ENCODE measurements at regions not wholly inside any gene's neighbourhood (a gene's known extent, or its start where the extent isn't known, plus 50 kb on each side); places are given as distances from the start of the nearest gene placed in this dataset.

- ChIA-PET CTCF (no interaction called here), RAD21 (ENCODE audit: low non-redundant PET in 1 of 2, low total read pairs in 2 of 2, uncharacterized antibody in 2 of 2, unreplicated experiment in 2 of 2) (no interaction called here), POLR2A (no interaction called here)
- no peak overlapping the region for H3K9ac ChIP-seq (ENCODE audit: low read length)
- no peak for ATAC-seq
- H3K4me1 ChIP-seq (ENCODE audit: control insufficient read depth in 1 of 2, insufficient read depth in 2 of 2, low read length in 2 of 2), result no peaks in the 10 kb centered on the region
- no TSS peak for BruUV-seq (replicated peaks)
- H3K79me2 ChIP-seq (ENCODE audit: insufficient read depth, low read length), result no peaks in the 10 kb centered on the region
- H2AFZ ChIP-seq (ENCODE audit: low read depth, low read length, poor library complexity, severe bottlenecking), result no peak overlapping the region
- H4K20me1 ChIP-seq (ENCODE audit: insufficient read depth), result no peaks in the 10 kb centered on the region
- intact Hi-C loops (cut with micrococcal nuclease), result no loop called here
- no peaks in the 10 kb centered on the region for H3K9me2 ChIP-seq (ENCODE audit: insufficient read depth)
- H3K4me2 ChIP-seq (ENCODE audit: low read length), result no peak overlapping the region
- no peak overlapping the region for H3K4me3 ChIP-seq (replicated peaks in 1 of 2; ENCODE audit: low read depth in 1 of 2, low read length in 2 of 2)
- no peak for DNase-seq (ENCODE audit: low read depth, low spot score)
- no peaks in the 10 kb centered on the region for H3K27me3 ChIP-seq (ENCODE audit: insufficient read depth, low read length)
- no peaks in the 10 kb centered on the region for H3K36me3 ChIP-seq (ENCODE audit: control insufficient read depth in 1 of 2, insufficient read depth in 2 of 2, low read length in 2 of 2)
- TF ChIP-seq, protein P1, sequence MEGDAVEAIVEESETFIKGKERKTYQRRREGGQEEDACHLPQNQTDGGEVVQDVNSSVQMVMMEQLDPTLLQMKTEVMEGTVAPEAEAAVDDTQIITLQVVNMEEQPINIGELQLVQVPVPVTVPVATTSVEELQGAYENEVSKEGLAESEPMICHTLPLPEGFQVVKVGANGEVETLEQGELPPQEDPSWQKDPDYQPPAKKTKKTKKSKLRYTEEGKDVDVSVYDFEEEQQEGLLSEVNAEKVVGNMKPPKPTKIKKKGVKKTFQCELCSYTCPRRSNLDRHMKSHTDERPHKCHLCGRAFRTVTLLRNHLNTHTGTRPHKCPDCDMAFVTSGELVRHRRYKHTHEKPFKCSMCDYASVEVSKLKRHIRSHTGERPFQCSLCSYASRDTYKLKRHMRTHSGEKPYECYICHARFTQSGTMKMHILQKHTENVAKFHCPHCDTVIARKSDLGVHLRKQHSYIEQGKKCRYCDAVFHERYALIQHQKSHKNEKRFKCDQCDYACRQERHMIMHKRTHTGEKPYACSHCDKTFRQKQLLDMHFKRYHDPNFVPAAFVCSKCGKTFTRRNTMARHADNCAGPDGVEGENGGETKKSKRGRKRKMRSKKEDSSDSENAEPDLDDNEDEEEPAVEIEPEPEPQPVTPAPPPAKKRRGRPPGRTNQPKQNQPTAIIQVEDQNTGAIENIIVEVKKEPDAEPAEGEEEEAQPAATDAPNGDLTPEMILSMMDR (IDR thresholded peaks at IDR 0.05 in 2 of 3, conservative IDR thresholded peaks at IDR 0.05 in 1 of 3; ENCODE audit: borderline replicate concordance in 1 of 3, insufficient read depth in 1 of 3, low read depth in 2 of 3, low read length in 2 of 3), result no peak
- TF ChIP-seq YY1 (IDR thresholded peaks at IDR 0.05; ENCODE audit: extremely low read depth, insufficient replicate concordance, low read depth, low read length) (no peak), ZNF274 (IDR thresholded peaks at IDR 0.05; ENCODE audit: low read depth, low read length) (no peak), TCF7L2 (IDR thresholded peaks at IDR 0.05; ENCODE audit: borderline replicate concordance, extremely low read depth, insufficient read depth, insufficient read length) (no peak), CEBPB (IDR thresholded peaks at IDR 0.05; ENCODE audit: low read depth) (no peak), EZH2phosphoT487 (IDR thresholded peaks at IDR 0.05; ENCODE audit: borderline replicate concordance) (no peak), SRF (IDR thresholded peaks at IDR 0.05; ENCODE audit: low read depth) (no peak), EZH2 (IDR thresholded peaks at IDR 0.05) (no peak), POLR2AphosphoS5 (IDR thresholded peaks at IDR 0.05; ENCODE audit: low read depth, low read length) (no peak), SIN3A (IDR thresholded peaks at IDR 0.05; ENCODE audit: low read depth) (no peak), EGR1 (IDR thresholded peaks at IDR 0.05; ENCODE audit: low read depth) (no peak), RAD21 (IDR thresholded peaks at IDR 0.05; ENCODE audit: low read depth) (no peak), ZFX (IDR thresholded peaks at IDR 0.05) (no peak), CBX3 (IDR thresholded peaks at IDR 0.05; ENCODE audit: low read depth) (no peak), FOSL1 (IDR thresholded peaks at IDR 0.05; ENCODE audit: low read depth) (no peak)
- TF ChIP-seq, protein P2, sequence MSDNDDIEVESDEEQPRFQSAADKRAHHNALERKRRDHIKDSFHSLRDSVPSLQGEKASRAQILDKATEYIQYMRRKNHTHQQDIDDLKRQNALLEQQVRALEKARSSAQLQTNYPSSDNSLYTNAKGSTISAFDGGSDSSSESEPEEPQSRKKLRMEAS (IDR thresholded peaks at IDR 0.05), result no peak
- H3K9me3 ChIP-seq (ENCODE audit: control insufficient read depth in 1 of 2, insufficient read depth in 1 of 2, low read depth in 1 of 2, low read length in 2 of 2), result no peaks in the 10 kb centered on the region
- H3K27ac ChIP-seq (ENCODE audit: low read depth, low read length), result no peak overlapping the region
Observed at GRCh38 chr11:106517426-106517825, 440.0 kb downstream of the AASDHPPT start.
